ENCODE measurements at regions not wholly inside any gene's neighbourhood (a gene's known extent, or its start where the extent isn't known, plus 50 kb on each side); places are given as distances from the start of the nearest gene placed in this dataset.

DNA sequence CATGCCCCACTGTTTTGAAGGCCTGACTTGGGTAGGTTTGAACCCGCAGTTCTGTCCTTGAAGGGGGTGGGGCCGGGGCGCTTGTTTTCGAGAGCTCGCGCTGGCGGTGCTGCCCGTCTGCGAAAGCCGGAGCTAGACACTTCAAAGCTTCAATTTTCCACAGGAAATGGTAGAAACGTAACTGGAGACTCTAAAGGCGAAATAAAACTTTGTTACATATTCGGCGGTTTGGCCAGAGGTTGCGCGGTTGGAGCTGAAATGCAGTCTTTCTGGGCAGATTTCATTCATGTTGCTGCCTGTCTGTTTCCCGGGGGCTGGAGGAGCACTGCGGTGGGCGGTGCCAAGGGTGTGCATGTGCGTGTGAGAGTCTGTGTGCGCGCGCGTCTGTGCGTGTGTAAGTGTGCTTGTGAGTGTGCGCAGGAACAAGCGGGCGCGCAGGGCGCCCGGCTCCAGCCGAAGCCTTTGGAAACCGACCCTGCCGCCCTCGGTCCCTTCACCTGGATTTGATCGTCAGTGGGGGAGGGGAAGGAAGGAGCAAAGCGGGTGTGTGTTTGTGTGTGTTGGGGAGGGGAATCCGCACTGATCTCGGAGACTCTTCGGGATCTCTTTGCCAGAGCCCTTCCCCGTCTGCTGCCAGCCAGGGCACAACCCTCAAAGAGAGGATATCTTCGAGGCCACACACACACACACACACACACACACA is 227.7 kb upstream of the CRY1 start:
- H3K27ac ChIP-seq (ENCODE audit: low read depth, low read length), result no peak overlapping the region
- H3K36me3 ChIP-seq (ENCODE audit: insufficient read depth, low read length), result no peaks in the 10 kb centered on the region
- no peaks in the 10 kb centered on the region for H3K9me3 ChIP-seq (ENCODE audit: insufficient read depth, low read depth, low read length)
- H3K27me3 ChIP-seq (ENCODE audit: insufficient read depth, low read length), result peaks cover 61% of the 10 kb centered on the region
- 0 out of 2 replicates have a peak overlapping the region, but pooled peaks have one; percentile 0 for H3K9ac ChIP-seq (ENCODE audit: low read depth, low read length)
- H3K4me1 ChIP-seq (ENCODE audit: insufficient read depth, low read length), result peaks cover 4% of the 10 kb centered on the region
- WGBS, result 2% methylated on average over 39 of the region's 42 CpGs
- H3K4me3 ChIP-seq (ENCODE audit: low read length), result peak overlapping the region; percentile 64

DNA sequence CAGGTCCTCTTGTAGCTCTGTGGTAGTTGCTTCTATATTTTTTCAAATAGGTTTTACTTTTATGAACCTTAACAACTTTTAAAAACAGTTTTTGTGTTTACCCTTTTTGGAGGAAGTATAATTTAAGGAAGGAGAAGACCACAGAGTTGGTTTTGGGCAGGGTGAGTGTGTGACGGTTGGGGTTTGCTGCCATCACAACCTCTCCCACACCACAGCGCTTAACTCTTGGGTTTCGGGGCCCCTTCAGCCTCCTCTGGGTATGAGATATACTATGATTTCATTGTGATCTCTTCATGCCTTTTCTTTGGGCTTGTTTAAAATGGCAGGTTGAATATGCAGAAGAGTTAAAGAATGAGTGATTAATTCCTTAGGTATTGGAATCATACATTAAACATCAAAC is 228.7 kb upstream of the CRY1 start:
- no peak overlapping the region for H3K9ac ChIP-seq (ENCODE audit: low read depth, low read length)
- WGBS, result 86% methylated on average over 1 of the region's 3 CpGs
- H3K27ac ChIP-seq (ENCODE audit: low read depth, low read length), result no peak overlapping the region
- H3K36me3 ChIP-seq (ENCODE audit: insufficient read depth, low read length), result no peaks in the 10 kb centered on the region
- peaks cover 4% of the 10 kb centered on the region for H3K4me1 ChIP-seq (ENCODE audit: insufficient read depth, low read length)
- no peaks in the 10 kb centered on the region for H3K9me3 ChIP-seq (ENCODE audit: insufficient read depth, low read depth, low read length)
- no peak overlapping the region for H3K4me3 ChIP-seq (ENCODE audit: low read length)
- peaks cover 58% of the 10 kb centered on the region for H3K27me3 ChIP-seq (ENCODE audit: insufficient read depth, low read length)

- Histone ChIP-seq H3K4me3 (ENCODE audit: low read length) (no peak overlapping the region), H3K27me3 (ENCODE audit: insufficient read depth, low read length) (peaks cover 35% of the 10 kb centered on the region), H3K9ac (ENCODE audit: low read depth, low read length) (no peak overlapping the region), H3K4me1 (ENCODE audit: insufficient read depth, low read length) (peaks cover 4% of the 10 kb centered on the region), H3K27ac (ENCODE audit: low read depth, low read length) (no peak overlapping the region), H3K36me3 (ENCODE audit: insufficient read depth, low read length) (no peaks in the 10 kb centered on the region), H3K9me3 (ENCODE audit: insufficient read depth, low read depth, low read length) (no peaks in the 10 kb centered on the region)
- 89% methylated on average over 2 of the region's 2 CpGs for WGBS
Measured at GRCh38 chr12:107325075-107325608, 231.8 kb upstream of the CRY1 start.

- Histone ChIP-seq H3K4me3 (ENCODE audit: low read length) (no peak overlapping the region), H3K36me3 (ENCODE audit: insufficient read depth, low read length) (no peaks in the 10 kb centered on the region), H3K9me3 (ENCODE audit: insufficient read depth, low read depth, low read length) (no peaks in the 10 kb centered on the region), H3K27me3 (ENCODE audit: insufficient read depth, low read length) (peaks cover 24% of the 10 kb centered on the region), H3K9ac (ENCODE audit: low read depth, low read length) (no peak overlapping the region), H3K27ac (ENCODE audit: low read depth, low read length) (no peak overlapping the region), H3K4me1 (ENCODE audit: insufficient read depth, low read length) (peaks cover 10% of the 10 kb centered on the region)
- whole genome bisulfite sequencing, result 64% methylated on average over 2 of the region's 2 CpGs
Measured at GRCh38 chr12:107326237-107326636, 232.9 kb upstream of the CRY1 start.

DNA sequence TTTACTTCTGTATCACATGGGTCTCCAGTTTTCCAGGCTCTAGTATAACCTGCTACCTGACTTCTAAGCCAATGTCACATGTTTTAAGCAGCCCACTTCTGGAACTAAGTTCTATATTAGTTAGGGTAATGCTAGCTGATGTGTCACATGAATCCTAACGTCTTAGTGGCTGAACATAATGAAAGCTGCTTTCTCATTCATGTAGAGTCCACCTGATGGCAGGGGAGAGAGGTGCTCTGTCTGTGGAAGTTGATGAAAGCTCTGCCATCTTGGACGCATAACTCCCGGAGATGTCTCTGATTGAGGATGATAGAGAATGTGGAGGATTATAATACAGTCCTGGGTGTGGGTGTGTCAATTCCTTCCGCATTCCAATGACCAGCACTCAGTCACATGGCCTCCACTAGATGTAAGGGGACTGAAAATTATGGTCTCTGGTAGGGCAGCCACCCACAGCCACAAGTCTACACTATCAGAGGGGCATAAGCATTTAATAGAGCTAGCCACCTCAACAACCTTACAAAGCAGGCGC is 234.4 kb upstream of the CRY1 start:
- no peak overlapping the region for H3K9ac ChIP-seq (ENCODE audit: low read depth, low read length)
- no peaks in the 10 kb centered on the region for H3K9me3 ChIP-seq (ENCODE audit: insufficient read depth, low read depth, low read length)
- no peak overlapping the region for H3K4me3 ChIP-seq (ENCODE audit: low read length)
- H3K4me1 ChIP-seq (ENCODE audit: insufficient read depth, low read length), result peaks cover 5% of the 10 kb centered on the region
- H3K36me3 ChIP-seq (ENCODE audit: insufficient read depth, low read length), result no peaks in the 10 kb centered on the region
- no peak overlapping the region for H3K27ac ChIP-seq (ENCODE audit: low read depth, low read length)
- 89% methylated on average over 4 of the region's 5 CpGs for WGBS
- H3K27me3 ChIP-seq (ENCODE audit: insufficient read depth, low read length), result peaks cover 9% of the 10 kb centered on the region; the same call in 1 of the 2 replicates

DNA sequence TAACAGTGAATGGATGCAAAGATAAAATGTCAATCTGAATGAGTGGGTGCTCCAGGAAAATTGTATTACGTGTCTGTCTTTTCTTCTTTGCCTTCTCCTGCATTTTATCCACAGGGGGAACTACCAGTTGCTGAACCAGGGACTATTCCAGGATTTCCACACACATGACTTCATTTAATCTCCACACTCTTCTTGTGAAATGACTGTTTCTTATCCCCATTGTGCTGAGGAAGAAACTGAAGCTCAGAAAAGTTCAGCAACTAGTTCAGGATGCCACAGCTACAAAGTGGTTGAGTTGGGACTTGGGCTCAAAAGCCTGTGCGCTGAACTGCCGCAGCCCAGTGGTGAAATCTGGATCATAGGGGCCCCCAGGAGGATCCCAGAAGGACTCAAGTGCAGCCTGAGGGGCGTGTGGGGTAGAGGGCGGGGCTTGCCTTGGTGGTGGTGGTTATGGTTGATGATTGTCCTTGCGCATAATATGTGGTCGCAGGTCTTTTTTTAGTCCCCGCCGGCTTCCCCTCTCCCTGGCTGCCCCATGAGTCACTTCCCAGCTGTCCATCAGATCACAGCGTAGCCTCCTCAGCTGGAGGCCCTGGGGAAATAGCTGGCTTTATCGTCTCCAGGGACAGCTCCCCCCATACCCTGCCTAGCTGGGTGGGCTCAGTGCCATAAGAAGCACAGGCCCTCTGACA is 235.2 kb upstream of the CRY1 start:
- Histone ChIP-seq H3K27ac (ENCODE audit: low read depth, low read length) (no peak overlapping the region), H3K27me3 (ENCODE audit: insufficient read depth, low read length) (0 out of 2 replicates have a peak, but pooled peaks cover 1% of the 10 kb centered on the region), H3K4me3 (ENCODE audit: low read length) (no peak overlapping the region), H3K4me1 (ENCODE audit: insufficient read depth, low read length) (peaks cover 5% of the 10 kb centered on the region), H3K9me3 (ENCODE audit: insufficient read depth, low read depth, low read length) (no peaks in the 10 kb centered on the region), H3K9ac (ENCODE audit: low read depth, low read length) (no peak overlapping the region), H3K36me3 (ENCODE audit: insufficient read depth, low read length) (no peaks in the 10 kb centered on the region)
- WGBS, result 54% methylated on average over 11 of the region's 11 CpGs

- Histone ChIP-seq H3K27me3 (ENCODE audit: insufficient read depth, low read length) (no peaks in the 10 kb centered on the region), H3K4me3 (ENCODE audit: low read length) (no peak overlapping the region), H3K36me3 (ENCODE audit: insufficient read depth, low read length) (no peaks in the 10 kb centered on the region), H3K9me3 (ENCODE audit: insufficient read depth, low read depth, low read length) (no peaks in the 10 kb centered on the region), H3K27ac (ENCODE audit: low read depth, low read length) (no peak overlapping the region), H3K4me1 (ENCODE audit: insufficient read depth, low read length) (peaks cover 5% of the 10 kb centered on the region), H3K9ac (ENCODE audit: low read depth, low read length) (no peak overlapping the region)
- 92% methylated on average over 1 of the region's 1 CpG for WGBS
Measured at GRCh38 chr12:107329569-107330324, 236.4 kb upstream of the CRY1 start.

GRCh38 chr12:107330831-107331431 is 237.6 kb upstream of the CRY1 start:
- Histone ChIP-seq H3K4me1 (ENCODE audit: insufficient read depth, low read length) (peaks cover 5% of the 10 kb centered on the region), H3K27ac (ENCODE audit: low read depth, low read length) (no peak overlapping the region), H3K4me3 (ENCODE audit: low read length) (no peak overlapping the region), H3K9ac (ENCODE audit: low read depth, low read length) (no peak overlapping the region), H3K27me3 (ENCODE audit: insufficient read depth, low read length) (no peaks in the 10 kb centered on the region), H3K36me3 (ENCODE audit: insufficient read depth, low read length) (no peaks in the 10 kb centered on the region), H3K9me3 (ENCODE audit: insufficient read depth, low read depth, low read length) (no peaks in the 10 kb centered on the region)
- 71% methylated on average over 8 of the region's 8 CpGs for WGBS

GRCh38 chr12:107331471-107331870 is 238.1 kb upstream of the CRY1 start:
- Histone ChIP-seq H3K27ac (ENCODE audit: low read depth, low read length) (no peak overlapping the region), H3K9me3 (ENCODE audit: insufficient read depth, low read depth, low read length) (no peaks in the 10 kb centered on the region), H3K4me1 (ENCODE audit: insufficient read depth, low read length) (peaks cover 5% of the 10 kb centered on the region), H3K4me3 (ENCODE audit: low read length) (no peak overlapping the region), H3K27me3 (ENCODE audit: insufficient read depth, low read length) (no peaks in the 10 kb centered on the region), H3K9ac (ENCODE audit: low read depth, low read length) (no peak overlapping the region), H3K36me3 (ENCODE audit: insufficient read depth, low read length) (no peaks in the 10 kb centered on the region)
- 88% methylated on average over 9 of the region's 9 CpGs for WGBS

DNA sequence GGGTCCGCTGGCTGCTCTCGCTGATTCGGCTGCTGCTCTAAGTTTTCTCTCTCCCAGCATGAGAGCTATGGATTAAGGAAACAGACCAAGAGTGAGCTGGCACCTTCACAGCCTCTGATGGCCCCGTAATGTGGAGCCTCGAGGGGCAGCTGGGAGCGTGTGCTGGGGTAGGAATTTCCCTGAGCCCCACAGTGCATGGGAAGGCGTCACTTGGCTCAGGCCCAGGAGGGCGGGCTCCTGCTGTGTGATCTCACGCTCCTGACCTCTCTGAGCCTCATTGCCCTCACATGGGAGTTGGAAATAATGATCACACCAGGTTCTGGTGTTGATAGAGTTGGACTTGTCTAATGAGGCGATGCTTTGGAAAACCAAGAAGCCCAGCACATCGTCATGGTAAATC is 238.6 kb upstream of the CRY1 start:
- H3K27ac ChIP-seq (ENCODE audit: low read depth, low read length), result no peak overlapping the region
- H3K9me3 ChIP-seq (ENCODE audit: insufficient read depth, low read depth, low read length), result no peaks in the 10 kb centered on the region
- H3K9ac ChIP-seq (ENCODE audit: low read depth, low read length), result no peak overlapping the region
- no peaks in the 10 kb centered on the region for H3K36me3 ChIP-seq (ENCODE audit: insufficient read depth, low read length)
- 77% methylated on average over 11 of the region's 11 CpGs for WGBS
- no peaks in the 10 kb centered on the region for H3K27me3 ChIP-seq (ENCODE audit: insufficient read depth, low read length)
- no peak overlapping the region for H3K4me3 ChIP-seq (ENCODE audit: low read length)
- peaks cover 5% of the 10 kb centered on the region for H3K4me1 ChIP-seq (ENCODE audit: insufficient read depth, low read length)

Measured in HUES64 (cell line).